Mucosa of descending colon (tissue), 3 donors: ENCODE measurements at regions not wholly inside any gene's neighbourhood (a gene's known extent, or its start where the extent isn't known, plus 50 kb on each side); places are given as distances from the start of the nearest gene placed in this dataset.

Experiments used
- ATAC-seq: fragments of 200-7000 bp; cut with Tn5 transposase; one replicate; pipeline ENCODE4 v1.9.1; 2020; ENCODE audit warnings: mild to moderate bottlenecking, moderate library complexity
- DNase-seq, 3 donors: peaks; one replicate each; pipeline ENCODE4 v3.0.0-alpha.2; 2020
- H3K36me3 ChIP-seq: fragments of 200-600 bp; one replicate; pipeline ENCODE4 v1.8.0; 2021; ENCODE audit warnings: low read depth, mild to moderate bottlenecking
- H3K4me1 ChIP-seq: fragments of 200-600 bp; one replicate; pipeline ENCODE4 v1.8.0; 2021; ENCODE audit warnings: low read depth, mild to moderate bottlenecking
- H3K4me3 ChIP-seq: fragments of 200-600 bp; one replicate; pipeline ENCODE4 v1.8.0; 2021; ENCODE audit warnings: mild to moderate bottlenecking
- H3K9me3 ChIP-seq: fragments of 200-600 bp; one replicate; pipeline ENCODE4 v1.8.0; 2021; ENCODE audit warnings: mild to moderate bottlenecking
- CTCF ChIP-seq: fragments of 200-600 bp; IDR thresholded peaks from one replicate; pipeline ENCODE4 v1.8.0; 2022; ENCODE audit warnings: antibody characterized with exemption, mild to moderate bottlenecking
- intact Hi-C, 2 donors: fragments of 100-400 bp; cut with DNase I in 1 of 2; cut with micrococcal nuclease in 1 of 2; formaldehyde crosslinking; loops; one replicate each; pipeline versions ENCODE4 v1.11.0 to v1.11.1; 2022; cut with DNase I, micrococcal nuclease
- donor health status: DM: no; HTN: no; CAD: no; lungs with moderate emphysema.
- donor health status: DM: no; HTN: no; CAD: no.
- donor health status: DM: no; HTN: yes; CAD: no.

GRCh38 chr5:60207040-60207439 is 313.5 kb upstream of the PDE4D start:
- ATAC-seq (peak; percentile 52), DNase-seq (no peak)
- no peak overlapping the region for H3K4me3 ChIP-seq
- no peaks in the 10 kb centered on the region for H3K4me1 ChIP-seq
- H3K36me3 ChIP-seq: no peaks in the 10 kb centered on the region
- intact Hi-C loops: no loop called here
- no peak for TF ChIP-seq CTCF
- no peaks in the 10 kb centered on the region for H3K9me3 ChIP-seq

DNA sequence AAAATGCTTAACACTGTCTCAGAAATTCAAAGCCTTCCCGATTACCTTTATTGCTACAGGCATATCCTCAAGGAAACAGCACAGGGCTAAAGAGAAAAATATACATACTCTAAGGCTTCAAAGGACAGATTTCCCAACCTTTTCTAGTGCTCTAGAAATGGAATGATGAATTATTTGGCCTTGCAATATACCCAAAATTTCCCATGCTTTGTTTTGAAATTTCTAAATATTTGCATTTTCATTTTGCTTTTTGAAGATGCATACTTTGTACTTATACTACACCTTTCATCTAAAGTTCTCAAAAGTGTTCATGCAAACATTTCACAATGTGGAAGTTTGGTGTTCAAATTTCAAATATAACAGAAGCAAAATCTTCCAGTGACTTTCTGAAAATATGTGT is 312.7 kb upstream of the PDE4D start:
- Histone ChIP-seq H3K36me3 (no peaks in the 10 kb centered on the region), H3K4me1 (no peaks in the 10 kb centered on the region), H3K4me3 (no peak overlapping the region), H3K9me3 (no peaks in the 10 kb centered on the region)
- ATAC-seq (no peak), DNase-seq (no peak)
- TF ChIP-seq CTCF: no peak
- intact Hi-C loops: no loop called here

DNA sequence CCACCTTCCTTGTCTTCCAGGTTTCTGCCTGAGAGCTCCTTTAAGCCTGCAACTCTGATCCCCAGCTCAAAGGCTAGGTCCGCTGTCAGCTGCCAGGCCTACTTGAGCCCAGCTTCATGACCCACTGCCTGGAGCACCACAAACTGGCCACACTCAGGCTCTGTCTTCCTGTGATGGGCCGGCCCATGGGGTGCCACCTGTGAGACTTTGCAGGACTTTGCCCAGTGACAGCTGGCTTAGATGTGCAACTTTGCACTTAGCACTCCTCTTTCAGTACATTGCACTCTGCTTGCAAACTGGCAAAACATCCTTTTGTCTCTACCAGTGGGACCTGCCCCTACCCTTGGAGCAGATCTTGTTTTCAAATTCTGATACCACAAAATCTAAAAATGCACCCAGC is 311.5 kb upstream of the PDE4D start:
- no peak for TF ChIP-seq CTCF
- Histone ChIP-seq H3K36me3 (no peaks in the 10 kb centered on the region), H3K4me3 (no peak overlapping the region), H3K4me1 (no peaks in the 10 kb centered on the region), H3K9me3 (no peaks in the 10 kb centered on the region)
- intact Hi-C loops: no loop called here
- ATAC-seq (no peak), DNase-seq (no peak)

DNA sequence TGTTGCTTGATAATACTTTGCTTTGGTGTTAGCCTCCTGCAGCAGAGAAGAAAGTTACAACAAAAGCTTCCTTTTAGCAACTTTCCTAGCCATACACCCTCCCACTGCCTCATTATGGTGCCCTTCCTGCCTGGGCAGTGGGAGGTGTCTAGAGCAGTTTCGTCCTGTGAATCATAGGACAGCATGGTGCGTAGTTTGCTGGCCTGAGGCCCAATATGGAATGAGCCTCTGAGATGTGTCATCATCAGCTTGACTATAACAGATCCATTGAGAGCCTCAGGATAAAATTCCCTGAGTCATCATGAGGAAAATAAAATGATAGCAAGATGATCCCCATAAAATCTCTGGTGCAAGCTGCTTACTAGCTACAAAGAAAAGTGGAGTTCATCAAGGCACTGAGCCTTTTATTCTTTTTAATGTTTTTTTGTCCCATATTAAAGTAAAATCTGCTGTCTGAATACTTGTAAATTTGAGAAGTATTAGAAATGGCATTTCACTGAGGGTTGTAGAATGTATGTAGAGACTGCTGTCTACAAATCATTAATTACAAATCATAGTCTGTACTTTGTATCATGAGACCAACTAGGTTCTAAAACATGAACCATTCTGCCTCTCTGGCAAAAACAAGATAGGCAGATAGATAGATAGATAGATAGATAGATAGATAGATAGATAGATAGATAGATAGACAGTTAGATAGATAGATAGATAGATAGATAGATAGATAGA is 303.0 kb upstream of the PDE4D start:
- H3K4me3 ChIP-seq: no peak overlapping the region
- H3K9me3 ChIP-seq: no peaks in the 10 kb centered on the region
- DNase-seq (no peak), ATAC-seq (no peak)
- intact Hi-C loops: no loop called here
- no peak for TF ChIP-seq CTCF
- H3K36me3 ChIP-seq: no peaks in the 10 kb centered on the region
- H3K4me1 ChIP-seq: no peaks in the 10 kb centered on the region

DNA sequence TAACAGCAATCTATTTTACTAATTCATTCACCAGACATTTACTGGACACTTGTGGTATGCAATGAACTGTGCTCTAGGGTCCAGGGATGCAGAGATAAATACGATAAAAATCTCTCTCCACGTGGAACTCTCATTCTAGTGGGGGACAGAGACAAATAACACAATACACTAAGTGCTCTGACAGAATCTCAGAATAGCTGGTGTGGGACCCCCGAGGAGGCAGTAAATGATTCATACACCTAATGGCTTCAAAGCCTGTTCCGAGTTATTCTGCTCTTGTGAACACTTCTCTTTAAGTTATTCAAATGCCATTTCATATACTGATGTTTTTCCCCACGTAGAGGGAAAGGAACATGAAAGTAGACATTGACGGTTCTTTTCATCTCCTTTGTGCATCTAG is 302.0 kb upstream of the PDE4D start:
- ATAC-seq (no peak), DNase-seq (no peak)
- H3K4me3 ChIP-seq: no peak overlapping the region
- H3K4me1 ChIP-seq: no peaks in the 10 kb centered on the region
- H3K36me3 ChIP-seq: no peaks in the 10 kb centered on the region
- intact Hi-C loops: no loop called here
- H3K9me3 ChIP-seq: no peaks in the 10 kb centered on the region
- TF ChIP-seq CTCF: no peak

DNA sequence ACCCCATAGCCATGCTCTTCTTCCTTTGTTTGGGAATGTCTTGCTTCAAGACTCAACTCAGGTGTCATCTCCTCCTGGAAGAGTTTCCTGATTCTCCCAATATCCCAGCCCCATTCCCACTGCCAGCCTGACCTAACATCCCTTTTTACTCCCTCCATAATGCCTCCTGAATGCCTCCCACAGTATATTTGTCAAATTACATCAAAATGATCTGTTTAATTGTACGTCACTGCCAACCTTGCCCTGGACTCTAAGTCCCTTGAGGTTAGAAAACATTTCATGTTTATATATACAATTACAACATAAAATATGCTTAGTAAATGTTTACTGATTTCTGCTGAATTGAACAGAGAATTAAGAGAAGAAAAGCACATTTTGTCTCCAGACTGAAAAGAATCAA is 301.6 kb upstream of the PDE4D start:
- DNase-seq (no peak), ATAC-seq (no peak)
- no peak overlapping the region for H3K4me3 ChIP-seq
- no peaks in the 10 kb centered on the region for H3K36me3 ChIP-seq
- H3K4me1 ChIP-seq: no peaks in the 10 kb centered on the region
- H3K9me3 ChIP-seq: no peaks in the 10 kb centered on the region
- intact Hi-C loops: no loop called here
- no peak for TF ChIP-seq CTCF
